VCaP (cell line): ENCODE measurements at regions not wholly inside any gene's neighbourhood (a gene's known extent, or its start where the extent isn't known, plus 50 kb on each side); places are given as distances from the start of the nearest gene placed in this dataset.

Experiments used
- H3K27ac ChIP-seq: fragments of 450-650 bp; 2 replicates; pipeline ENCODE4 v1.5.1; 2017
- TF ChIP-seq, protein P1 (sequence below): fragments of 450-650 bp; conservative IDR thresholded peaks from 2 replicates; pipeline ENCODE4 v1.5.1; 2017; ENCODE audit warnings: mild to moderate bottlenecking, moderate library complexity

DNA sequence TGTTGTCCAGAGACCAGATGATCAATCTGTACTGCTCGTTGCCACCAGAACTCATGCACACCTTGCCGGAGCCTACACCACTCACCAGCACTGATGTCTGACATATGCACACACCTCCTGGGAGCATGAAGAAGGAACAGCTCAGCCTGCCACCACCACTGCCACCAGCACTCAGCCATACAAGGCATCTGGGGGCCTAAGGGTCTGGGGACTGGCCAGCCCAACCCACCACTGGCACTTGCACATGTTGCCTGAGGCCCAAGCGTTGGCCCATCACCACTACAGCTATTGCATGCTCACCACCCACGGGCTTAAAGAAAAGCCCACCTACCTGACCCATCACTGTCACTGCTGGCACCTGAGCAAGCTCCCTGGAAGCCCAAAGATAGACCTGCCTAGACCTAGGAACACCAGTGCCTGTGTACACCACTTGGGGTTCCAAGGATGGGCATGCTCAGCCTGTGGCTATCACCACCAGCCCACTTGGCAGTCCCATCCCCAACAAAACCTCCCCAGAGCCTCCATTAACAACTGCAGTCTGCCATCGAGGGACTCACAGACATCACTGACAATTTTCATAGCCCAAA lies 174.3 kb upstream of the GRID2 start:
- H3K27ac ChIP-seq, result no peak overlapping the region
- TF ChIP-seq, protein P1, sequence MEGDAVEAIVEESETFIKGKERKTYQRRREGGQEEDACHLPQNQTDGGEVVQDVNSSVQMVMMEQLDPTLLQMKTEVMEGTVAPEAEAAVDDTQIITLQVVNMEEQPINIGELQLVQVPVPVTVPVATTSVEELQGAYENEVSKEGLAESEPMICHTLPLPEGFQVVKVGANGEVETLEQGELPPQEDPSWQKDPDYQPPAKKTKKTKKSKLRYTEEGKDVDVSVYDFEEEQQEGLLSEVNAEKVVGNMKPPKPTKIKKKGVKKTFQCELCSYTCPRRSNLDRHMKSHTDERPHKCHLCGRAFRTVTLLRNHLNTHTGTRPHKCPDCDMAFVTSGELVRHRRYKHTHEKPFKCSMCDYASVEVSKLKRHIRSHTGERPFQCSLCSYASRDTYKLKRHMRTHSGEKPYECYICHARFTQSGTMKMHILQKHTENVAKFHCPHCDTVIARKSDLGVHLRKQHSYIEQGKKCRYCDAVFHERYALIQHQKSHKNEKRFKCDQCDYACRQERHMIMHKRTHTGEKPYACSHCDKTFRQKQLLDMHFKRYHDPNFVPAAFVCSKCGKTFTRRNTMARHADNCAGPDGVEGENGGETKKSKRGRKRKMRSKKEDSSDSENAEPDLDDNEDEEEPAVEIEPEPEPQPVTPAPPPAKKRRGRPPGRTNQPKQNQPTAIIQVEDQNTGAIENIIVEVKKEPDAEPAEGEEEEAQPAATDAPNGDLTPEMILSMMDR, result no peak

DNA sequence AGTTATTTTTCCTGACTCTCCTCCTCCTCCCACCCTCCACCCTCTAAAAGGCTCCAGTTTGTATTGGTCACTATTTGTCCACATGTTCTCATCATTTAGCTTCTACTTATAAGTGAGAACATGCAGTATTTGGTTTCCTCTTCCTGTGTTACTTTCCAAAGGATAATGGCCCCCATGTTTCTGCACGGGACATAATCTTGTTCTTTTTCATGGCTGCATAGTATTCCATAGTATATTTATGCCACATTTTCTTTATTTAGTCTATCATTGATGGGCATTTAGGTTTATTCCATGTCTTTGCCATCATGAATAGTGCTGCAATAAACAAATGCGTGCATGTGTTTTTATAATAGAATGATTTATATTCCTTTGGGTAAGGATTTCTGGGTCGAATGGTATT lies 167.3 kb upstream of the GRID2 start:
- H3K27ac ChIP-seq, result no peak overlapping the region
- TF ChIP-seq, protein P1, result no peak

DNA sequence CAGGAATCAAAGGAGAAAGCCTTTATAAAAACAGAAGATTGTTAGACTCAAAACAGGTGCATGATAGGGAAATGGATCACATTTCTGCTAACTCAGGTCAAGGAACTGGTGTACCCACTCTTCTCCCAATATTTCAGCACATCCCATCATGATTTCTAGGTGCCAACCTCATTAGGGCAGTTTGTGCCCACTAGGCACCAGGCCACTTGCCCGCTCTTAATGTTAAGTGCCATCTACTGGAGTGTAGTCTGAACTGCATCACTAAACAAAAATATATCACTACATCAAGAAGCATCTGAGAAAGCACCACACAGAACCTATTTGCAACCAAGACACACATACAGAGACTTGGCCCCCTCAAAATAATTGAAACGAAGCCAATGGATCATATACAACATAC lies 140.4 kb upstream of the GRID2 start:
- TF ChIP-seq, protein P1, result peak; percentile 48
- H3K27ac ChIP-seq, result no peak overlapping the region

DNA sequence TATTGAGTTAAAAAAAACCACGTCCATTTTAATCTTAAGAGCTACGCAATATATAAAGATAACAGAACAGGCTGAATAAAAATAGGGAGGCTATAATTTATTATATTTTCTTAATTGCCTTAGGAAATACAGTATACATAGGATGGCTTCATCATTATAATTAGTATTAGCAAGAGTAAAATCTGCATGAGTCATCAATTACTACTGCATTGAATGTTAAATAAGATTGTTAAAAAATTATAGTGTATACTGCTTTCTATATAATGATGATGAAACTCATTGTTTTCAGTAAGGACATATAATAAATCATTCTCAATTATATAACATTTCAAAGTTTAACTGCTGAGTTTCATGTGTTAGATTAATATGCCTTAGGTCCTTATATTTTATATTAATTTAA lies 133.4 kb upstream of the GRID2 start:
- no peak overlapping the region; the same call in 1 of the 2 replicates for H3K27ac ChIP-seq
- TF ChIP-seq, protein P1, result no peak

DNA sequence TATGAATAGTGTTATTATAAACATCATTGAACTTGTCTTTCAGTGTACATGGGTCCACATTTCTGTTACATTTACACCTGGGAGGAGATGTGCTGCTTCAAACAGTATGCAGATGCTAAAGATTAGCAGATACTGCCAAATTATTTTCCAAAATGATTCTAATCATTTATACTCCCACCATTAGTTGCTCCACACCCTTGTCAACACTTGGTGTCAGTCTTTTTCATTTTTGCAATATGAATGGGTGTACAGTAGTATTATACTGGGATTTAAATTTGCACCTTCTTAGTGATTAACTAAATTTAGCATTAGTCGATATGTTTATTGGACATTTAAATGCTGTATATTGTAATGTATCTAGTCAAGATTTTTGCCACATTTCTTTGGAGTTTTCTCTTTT lies 131.6 kb upstream of the GRID2 start:
- H3K27ac ChIP-seq, result no peak overlapping the region
- TF ChIP-seq, protein P1, result peak; percentile 35; the same call in 1 of the 2 replicates

DNA sequence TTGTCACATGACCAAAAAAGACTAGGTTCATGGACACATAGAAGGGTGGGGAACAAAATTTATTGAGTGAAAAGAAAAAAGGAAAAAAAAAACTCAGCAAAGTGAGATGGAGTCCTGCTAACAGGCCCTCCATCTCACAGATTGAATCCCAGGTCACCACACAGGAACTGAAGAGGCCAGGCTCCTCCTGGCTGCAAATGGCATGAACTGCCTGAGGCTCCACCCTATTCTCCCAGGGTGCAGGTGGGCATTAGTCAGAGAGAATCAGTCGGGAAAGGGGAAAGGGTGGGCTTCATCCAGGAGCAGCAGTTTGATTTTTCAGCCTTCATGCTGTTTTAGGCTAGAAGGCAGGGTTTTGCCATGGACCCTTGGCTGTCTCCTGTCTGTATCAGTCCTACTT lies 128.5 kb upstream of the GRID2 start:
- TF ChIP-seq, protein P1, result no peak
- H3K27ac ChIP-seq, result no peak overlapping the region

DNA sequence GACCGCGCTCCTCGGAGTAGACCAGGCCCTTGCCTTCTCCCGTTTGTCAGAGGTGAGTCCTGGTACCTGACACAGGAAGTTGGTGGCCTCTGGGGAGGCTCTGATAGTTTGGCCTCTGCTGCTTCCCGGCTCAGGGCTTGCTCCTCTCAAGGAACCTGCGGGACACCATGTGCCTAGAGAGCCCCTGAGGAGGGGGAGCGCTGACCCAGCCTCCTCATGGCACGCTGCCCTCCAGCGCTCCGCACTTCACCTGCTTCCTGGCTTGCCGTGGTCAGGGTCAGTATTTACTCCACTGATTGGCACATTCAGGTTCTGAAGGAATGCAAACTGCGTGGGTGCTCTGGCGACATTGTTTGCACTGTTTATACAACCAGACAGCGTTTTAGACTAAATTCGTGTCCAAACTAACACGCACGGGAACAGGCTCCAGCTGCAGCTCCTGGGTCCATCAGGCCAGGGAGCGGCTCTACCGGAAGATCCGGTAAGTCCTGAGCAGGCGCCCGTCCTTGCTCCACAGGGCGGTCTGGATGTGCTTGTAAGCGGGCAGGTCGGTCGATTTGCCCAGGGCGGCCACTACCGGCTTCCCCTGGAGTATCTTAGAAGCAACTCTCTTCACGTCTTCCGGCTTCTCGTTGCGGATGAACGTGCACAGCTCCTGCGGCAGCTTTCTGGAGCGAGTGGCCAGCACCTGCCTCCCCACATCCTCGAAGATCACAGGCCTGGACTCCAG lies 121.6 kb upstream of the GRID2 start:
- TF ChIP-seq, protein P1, result no peak

More for the DNA sequence above, 121.6 kb upstream of the GRID2 start:
- no peak overlapping the region for H3K27ac ChIP-seq
